ENCODE measurements at regions not wholly inside any gene's neighbourhood (a gene's known extent, or its start where the extent isn't known, plus 50 kb on each side); places are given as distances from the start of the nearest gene placed in this dataset.

GRCh38 chr3:65045138-65045537, 357.3 kb upstream of the ADAMTS9 start:
- Mint-ChIP-seq H3K4me3 (no peak overlapping the region), H3K9me3 (peaks cover 17% of the 10 kb centered on the region), H3K27me3 (no peaks in the 10 kb centered on the region), H3K27ac (no peak overlapping the region), H3K4me1 (ENCODE audit: low read depth) (no peaks in the 10 kb centered on the region), H3K36me3 (ENCODE audit: low read depth) (no peaks in the 10 kb centered on the region)
- intact Hi-C loops (cut with micrococcal nuclease), result no loop called here

GRCh38 chr3:65044401-65044800, 356.6 kb upstream of the ADAMTS9 start:
- intact Hi-C loops (cut with micrococcal nuclease), result no loop called here
- Mint-ChIP-seq H3K9me3 (peaks cover 11% of the 10 kb centered on the region), H3K4me3 (no peak overlapping the region)

GRCh38 chr3:65042675-65043074, 354.9 kb upstream of the ADAMTS9 start:
- H3K4me1 Mint-ChIP-seq (ENCODE audit: low read depth), result no peaks in the 10 kb centered on the region
- no peak overlapping the region for H3K4me3 Mint-ChIP-seq
- no peaks in the 10 kb centered on the region for H3K36me3 Mint-ChIP-seq (ENCODE audit: low read depth)
- H3K27ac Mint-ChIP-seq, result no peak overlapping the region
- H3K9me3 Mint-ChIP-seq, result peaks cover under 1% of the 10 kb centered on the region
- intact Hi-C loops (cut with micrococcal nuclease), result no loop called here
- H3K27me3 Mint-ChIP-seq, result no peaks in the 10 kb centered on the region

More at GRCh38 chr3:65044401-65044800, 356.6 kb upstream of the ADAMTS9 start:
- Mint-ChIP-seq H3K27ac (no peak overlapping the region), H3K4me1 (ENCODE audit: low read depth) (no peaks in the 10 kb centered on the region), H3K36me3 (ENCODE audit: low read depth) (no peaks in the 10 kb centered on the region), H3K27me3 (no peaks in the 10 kb centered on the region)

- no peaks in the 10 kb centered on the region for H3K36me3 Mint-ChIP-seq (ENCODE audit: low read depth)
- no peaks in the 10 kb centered on the region for H3K4me1 Mint-ChIP-seq (ENCODE audit: low read depth)
- intact Hi-C loops (cut with micrococcal nuclease), result no loop called here
- no peak overlapping the region for H3K27ac Mint-ChIP-seq
- no peak overlapping the region for H3K4me3 Mint-ChIP-seq
- H3K9me3 Mint-ChIP-seq, result no peaks in the 10 kb centered on the region
- H3K27me3 Mint-ChIP-seq, result no peaks in the 10 kb centered on the region
These were observed 352.0 kb upstream of the ADAMTS9 start for GRCh38 chr3:65039754-65040210.

- Mint-ChIP-seq H3K9me3 (no peaks in the 10 kb centered on the region), H3K4me3 (no peak overlapping the region), H3K4me1 (ENCODE audit: low read depth) (no peaks in the 10 kb centered on the region), H3K36me3 (ENCODE audit: low read depth) (no peaks in the 10 kb centered on the region), H3K27me3 (no peaks in the 10 kb centered on the region), H3K27ac (no peak overlapping the region)
- intact Hi-C loops (cut with micrococcal nuclease), result no loop called here
These were observed 350.1 kb upstream of the ADAMTS9 start for GRCh38 chr3:65037861-65038260.

- intact Hi-C loops (cut with micrococcal nuclease), result no loop called here
- Mint-ChIP-seq H3K27me3 (no peaks in the 10 kb centered on the region), H3K4me1 (ENCODE audit: low read depth) (no peaks in the 10 kb centered on the region), H3K4me3 (no peak overlapping the region), H3K36me3 (ENCODE audit: low read depth) (no peaks in the 10 kb centered on the region), H3K27ac (no peak overlapping the region), H3K9me3 (peaks cover 13% of the 10 kb centered on the region)
These were observed 347.4 kb upstream of the ADAMTS9 start for GRCh38 chr3:65035246-65035645.

GRCh38 chr3:65033576-65033975, 345.8 kb upstream of the ADAMTS9 start:
- Mint-ChIP-seq H3K4me3 (no peak overlapping the region), H3K27me3 (no peaks in the 10 kb centered on the region), H3K9me3 (peaks cover 21% of the 10 kb centered on the region), H3K27ac (no peak overlapping the region), H3K36me3 (ENCODE audit: low read depth) (no peaks in the 10 kb centered on the region), H3K4me1 (ENCODE audit: low read depth) (no peaks in the 10 kb centered on the region)
- intact Hi-C loops (cut with micrococcal nuclease), result no loop called here

- H3K4me1 Mint-ChIP-seq (ENCODE audit: low read depth), result no peaks in the 10 kb centered on the region
- peaks cover 21% of the 10 kb centered on the region for H3K9me3 Mint-ChIP-seq
- no peaks in the 10 kb centered on the region for H3K27me3 Mint-ChIP-seq
- no peak overlapping the region for H3K4me3 Mint-ChIP-seq
- no peaks in the 10 kb centered on the region for H3K36me3 Mint-ChIP-seq (ENCODE audit: low read depth)
- no peak overlapping the region for H3K27ac Mint-ChIP-seq
- intact Hi-C loops (cut with micrococcal nuclease), result no loop called here
These were observed 343.2 kb upstream of the ADAMTS9 start for GRCh38 chr3:65030847-65031463.

GRCh38 chr3:65030014-65030627, 342.3 kb upstream of the ADAMTS9 start:
- H3K36me3 Mint-ChIP-seq (ENCODE audit: low read depth), result no peaks in the 10 kb centered on the region
- H3K4me3 Mint-ChIP-seq, result no peak overlapping the region
- H3K27ac Mint-ChIP-seq, result no peak overlapping the region

GRCh38 chr3:65029130-65029529, 341.3 kb upstream of the ADAMTS9 start:
- Mint-ChIP-seq H3K27me3 (no peaks in the 10 kb centered on the region), H3K27ac (no peak overlapping the region), H3K9me3 (peaks cover 21% of the 10 kb centered on the region), H3K36me3 (ENCODE audit: low read depth) (no peaks in the 10 kb centered on the region), H3K4me3 (no peak overlapping the region), H3K4me1 (ENCODE audit: low read depth) (no peaks in the 10 kb centered on the region)
- intact Hi-C loops (cut with micrococcal nuclease), result no loop called here

More at GRCh38 chr3:65030014-65030627, 342.3 kb upstream of the ADAMTS9 start:
- Mint-ChIP-seq H3K9me3 (peaks cover 21% of the 10 kb centered on the region), H3K27me3 (no peaks in the 10 kb centered on the region), H3K4me1 (ENCODE audit: low read depth) (no peaks in the 10 kb centered on the region)
- intact Hi-C loops (cut with micrococcal nuclease), result no loop called here

GRCh38 chr3:65028024-65028423, 340.2 kb upstream of the ADAMTS9 start:
- H3K4me3 Mint-ChIP-seq, result no peak overlapping the region
- intact Hi-C loops (cut with micrococcal nuclease), result no loop called here
- no peaks in the 10 kb centered on the region for H3K4me1 Mint-ChIP-seq (ENCODE audit: low read depth)
- H3K9me3 Mint-ChIP-seq, result peaks cover 27% of the 10 kb centered on the region
- H3K27me3 Mint-ChIP-seq, result no peaks in the 10 kb centered on the region
- H3K27ac Mint-ChIP-seq, result no peak overlapping the region
- H3K36me3 Mint-ChIP-seq (ENCODE audit: low read depth), result no peaks in the 10 kb centered on the region

- H3K4me3 Mint-ChIP-seq, result no peak overlapping the region
- peaks cover 30% of the 10 kb centered on the region for H3K9me3 Mint-ChIP-seq
- no peaks in the 10 kb centered on the region for H3K27me3 Mint-ChIP-seq
- no peaks in the 10 kb centered on the region for H3K4me1 Mint-ChIP-seq (ENCODE audit: low read depth)
- intact Hi-C loops (cut with micrococcal nuclease), result no loop called here
- H3K36me3 Mint-ChIP-seq (ENCODE audit: low read depth), result no peaks in the 10 kb centered on the region
- H3K27ac Mint-ChIP-seq, result no peak overlapping the region
These were observed 339.5 kb upstream of the ADAMTS9 start for GRCh38 chr3:65027335-65027734.

- H3K4me3 Mint-ChIP-seq, result no peak overlapping the region
- peaks cover 26% of the 10 kb centered on the region for H3K9me3 Mint-ChIP-seq
- intact Hi-C loops (cut with micrococcal nuclease), result no loop called here
- H3K4me1 Mint-ChIP-seq (ENCODE audit: low read depth), result no peaks in the 10 kb centered on the region
- H3K36me3 Mint-ChIP-seq (ENCODE audit: low read depth), result no peaks in the 10 kb centered on the region
- no peak overlapping the region for H3K27ac Mint-ChIP-seq
- H3K27me3 Mint-ChIP-seq, result no peaks in the 10 kb centered on the region
These were observed 338.4 kb upstream of the ADAMTS9 start for GRCh38 chr3:65026151-65026550.

GRCh38 chr3:65024148-65024547, 336.3 kb upstream of the ADAMTS9 start:
- H3K27ac Mint-ChIP-seq, result no peak overlapping the region
- H3K27me3 Mint-ChIP-seq, result no peaks in the 10 kb centered on the region
- H3K9me3 Mint-ChIP-seq, result peaks cover 9% of the 10 kb centered on the region
- no peaks in the 10 kb centered on the region for H3K4me1 Mint-ChIP-seq (ENCODE audit: low read depth)
- intact Hi-C loops (cut with micrococcal nuclease), result no loop called here
- H3K4me3 Mint-ChIP-seq, result no peak overlapping the region
- H3K36me3 Mint-ChIP-seq (ENCODE audit: low read depth), result no peaks in the 10 kb centered on the region
